ENCODE measurements at regions not wholly inside any gene's neighbourhood (a gene's known extent, or its start where the extent isn't known, plus 50 kb on each side); places are given as distances from the start of the nearest gene placed in this dataset.

- Histone ChIP-seq H3K27ac (no peak overlapping the region), H3K36me3 (no peaks in the 10 kb centered on the region)
Measured at GRCh38 chr2:60023256-60023985, 530.0 kb downstream of the BCL11A start.

GRCh38 chr2:60007671-60008070 lies 545.8 kb downstream of the BCL11A start:
- Histone ChIP-seq H3K27me3 (no peaks in the 10 kb centered on the region), H3K4me1 (no peaks in the 10 kb centered on the region), H3K9me3 (no peaks in the 10 kb centered on the region), H3K4me3 (no peak overlapping the region), H3K36me3 (no peaks in the 10 kb centered on the region), H3K27ac (no peak overlapping the region)
- DNase-seq: no peak
- TF ChIP-seq CTCF (IDR thresholded peaks at IDR 0.05): no peak
- TF ChIP-seq POLR2A (IDR thresholded peaks at IDR 0.05): no peak

More at GRCh38 chr2:60023256-60023985, 530.0 kb downstream of the BCL11A start:
- no peaks in the 10 kb centered on the region for H3K9me3 ChIP-seq
- no peaks in the 10 kb centered on the region for H3K4me1 ChIP-seq
- TF ChIP-seq CTCF (IDR thresholded peaks at IDR 0.05): no peak
- no peak for TF ChIP-seq POLR2A (IDR thresholded peaks at IDR 0.05)
- no peaks in the 10 kb centered on the region for H3K27me3 ChIP-seq
- no peak overlapping the region for H3K4me3 ChIP-seq
- no peak for DNase-seq

- no peak overlapping the region for H3K27ac ChIP-seq
Measured at GRCh38 chr2:60003076-60003475, 550.4 kb downstream of the BCL11A start.

GRCh38 chr2:60002183-60002867 lies 551.1 kb downstream of the BCL11A start:
- Histone ChIP-seq H3K4me3 (no peak overlapping the region), H3K4me1 (no peaks in the 10 kb centered on the region), H3K36me3 (no peaks in the 10 kb centered on the region), H3K27ac (no peak overlapping the region), H3K27me3 (no peaks in the 10 kb centered on the region), H3K9me3 (no peaks in the 10 kb centered on the region)
- DNase-seq: no peak
- TF ChIP-seq CTCF (IDR thresholded peaks at IDR 0.05): no peak
- no peak for TF ChIP-seq POLR2A (IDR thresholded peaks at IDR 0.05)

More at GRCh38 chr2:60003076-60003475, 550.4 kb downstream of the BCL11A start:
- H3K9me3 ChIP-seq: no peaks in the 10 kb centered on the region
- H3K27me3 ChIP-seq: no peaks in the 10 kb centered on the region
- no peak for DNase-seq
- TF ChIP-seq CTCF (IDR thresholded peaks at IDR 0.05): no peak
- no peak for TF ChIP-seq POLR2A (IDR thresholded peaks at IDR 0.05)
- no peak overlapping the region for H3K4me3 ChIP-seq
- H3K4me1 ChIP-seq: no peaks in the 10 kb centered on the region
- H3K36me3 ChIP-seq: no peaks in the 10 kb centered on the region

- Histone ChIP-seq H3K4me3 (no peak overlapping the region), H3K27me3 (no peaks in the 10 kb centered on the region), H3K9me3 (no peaks in the 10 kb centered on the region), H3K4me1 (no peaks in the 10 kb centered on the region), H3K36me3 (no peaks in the 10 kb centered on the region), H3K27ac (no peak overlapping the region)
- TF ChIP-seq POLR2A (IDR thresholded peaks at IDR 0.05) (no peak), CTCF (IDR thresholded peaks at IDR 0.05) (no peak)
- no peak for DNase-seq
Measured at GRCh38 chr2:60000686-60001085, 552.8 kb downstream of the BCL11A start.

Data from Peyer's patch (tissue), 4 donors.